HCT116 (cell line): ENCODE measurements at regions not wholly inside any gene's neighbourhood (a gene's known extent, or its start where the extent isn't known, plus 50 kb on each side); places are given as distances from the start of the nearest gene placed in this dataset.

Experiments
- ATAC-seq: fragments of 200-7000 bp; cut with Tn5 transposase; 2 replicates; pipeline ENCODE4 v1.9.1; 2020; ENCODE audit warnings: mild to moderate bottlenecking, moderate library complexity
- BruUV-seq: library from RNA; stranded (reverse); fragments of 400-500 nt; replicated peaks from 2 replicates; lab custom pipeline; 2021; lab: Mats Ljungman, UMichigan
- CTCF ChIA-PET: fragments of 300-600 bp; sonication (Branson Sonifier 250); formaldehyde crosslinking; loops from one replicate; lab custom pipeline; 2021; ENCODE audit warnings: antibody characterized with exemption; lab: Charles Lee
- POLR2A ChIA-PET: fragments of 300-600, 350-600 bp; sonication (Branson Sonifier 250); formaldehyde crosslinking; loops from one replicate; lab custom pipeline; 2021; ENCODE audit warnings: antibody characterized with exemption; lab: Charles Lee
- RAD21 ChIA-PET, 2 experiments: fragments of 300-600 bp; sonication (Branson Sonifier 250); formaldehyde crosslinking; loops; one replicate each; lab custom pipeline; 2023; ENCODE audit warnings: low total read pairs in 2 of 2; ENCODE audit not compliant: uncharacterized antibody in 2 of 2, unreplicated experiment in 2 of 2, low non-redundant PET in 1 of 2; lab: Charles Lee
- DNase-seq: peaks from one replicate; pipeline ENCODE4 v3.0.0-alpha.2; 2010; ENCODE audit warnings: low read depth, low spot score
- H2AFZ ChIP-seq: fragments of 200-600 bp; shearing (Covaris generic), sonication (generic); 2 replicates; pipeline ENCODE4 v1.6.1; 2017; ENCODE audit warnings: low read depth, mixed run types, mixed read lengths, antibody characterized with exemption, low read length; ENCODE audit not compliant: poor library complexity, severe bottlenecking
- H3K27ac ChIP-seq: 2 replicates; pipeline ENCODE4 v1.5.1; 2012; ENCODE audit warnings: low read depth, low read length
- H3K27me3 ChIP-seq: fragments of 200-600 bp; sonication (generic); 2 replicates; pipeline ENCODE4 v1.6.1; 2016; ENCODE audit warnings: mixed run types, low read length, mixed read lengths; ENCODE audit not compliant: insufficient read depth
- H3K36me3 ChIP-seq, 2 experiments: fragments of 200-500 bp in 1 of 2; fragments of 200-600 bp in 1 of 2; sonication (Bioruptor generic) in 1 of 2; sonication (generic) in 1 of 2; 2 replicates each; pipeline versions ENCODE4 v1.5.1 to v1.6.1; 2014 to 2016; ENCODE audit warnings: low read length in 2 of 2, inconsistent platforms in 1 of 2, mixed read lengths in 1 of 2, mixed run types in 1 of 2; ENCODE audit not compliant: insufficient read depth in 2 of 2, control insufficient read depth in 1 of 2
- H3K4me1 ChIP-seq, 2 experiments: fragments of 200-600 bp in 1 of 2; sonication (generic) in 1 of 2; 2 replicates each; pipeline versions ENCODE4 v1.5.1 to v1.6.1; 2012 to 2017; ENCODE audit warnings: low read length in 2 of 2, inconsistent platforms in 1 of 2, mild to moderate bottlenecking in 1 of 2, mixed read lengths in 1 of 2, mixed run types in 1 of 2, moderate library complexity in 1 of 2; ENCODE audit not compliant: insufficient read depth in 2 of 2, control insufficient read depth in 1 of 2
- H3K4me2 ChIP-seq: fragments of 200-600 bp; sonication (generic); 2 replicates; pipeline ENCODE4 v1.6.1; 2017; ENCODE audit warnings: mixed run types, low read length, mixed read lengths
- H3K4me3 ChIP-seq, 2 experiments: fragments of 200-600 bp in 1 of 2; sonication (generic) in 1 of 2; replicated peaks in 1 of 2; 2 replicates each; pipeline ENCODE4 v1.5.1; 2011 to 2016; ENCODE audit warnings: low read length in 2 of 2, control low read depth in 1 of 2, low read depth in 1 of 2, mild to moderate bottlenecking in 1 of 2, mixed read lengths in 1 of 2, mixed run types in 1 of 2
- H3K79me2 ChIP-seq: fragments of 200-600 bp; sonication (generic); 2 replicates; pipeline ENCODE4 v1.6.1; 2017; ENCODE audit warnings: mild to moderate bottlenecking, mixed run types, low read length, moderate library complexity, mixed read lengths; ENCODE audit not compliant: insufficient read depth
- H3K9ac ChIP-seq: fragments of 200-600 bp; sonication (generic); 2 replicates; pipeline ENCODE4 v1.6.1; 2016; ENCODE audit warnings: low read length, mixed read lengths
- H3K9me2 ChIP-seq: fragments of 200-600 bp; sonication (generic), shearing (Covaris generic); 2 replicates; pipeline ENCODE4 v1.6.1; 2017; ENCODE audit warnings: mixed run types, mild to moderate bottlenecking, moderate library complexity; ENCODE audit not compliant: insufficient read depth
- H3K9me3 ChIP-seq, 2 experiments: fragments of 200-500 bp in 1 of 2; fragments of 200-600 bp in 1 of 2; sonication (Bioruptor generic) in 1 of 2; sonication (generic) in 1 of 2; 2 replicates each; pipeline ENCODE4 v1.6.1; 2014 to 2017; ENCODE audit warnings: low read length in 2 of 2, mixed read lengths in 2 of 2, inconsistent platforms in 1 of 2, low read depth in 1 of 2, mild to moderate bottlenecking in 1 of 2, mixed run types in 1 of 2, moderate library complexity in 1 of 2; ENCODE audit not compliant: control insufficient read depth in 1 of 2, insufficient read depth in 1 of 2
- H4K20me1 ChIP-seq: fragments of 200-600 bp; sonication (generic), shearing (Covaris generic); 2 replicates; pipeline ENCODE4 v1.6.1; 2017; ENCODE audit warnings: mixed run types, mild to moderate bottlenecking, moderate library complexity; ENCODE audit not compliant: insufficient read depth
- CBX3 ChIP-seq: IDR thresholded peaks from 2 replicates; pipeline ENCODE4 v1.6.1; 2012; ENCODE audit warnings: low read depth
- ELF1 ChIP-seq: IDR thresholded peaks from 2 replicates; pipeline ENCODE4 v1.6.1; 2012; ENCODE audit warnings: low read depth, borderline replicate concordance
- POLR2A ChIP-seq: IDR thresholded peaks from 2 replicates; pipeline ENCODE4 v1.7.0; 2011; ENCODE audit warnings: borderline replicate concordance; ENCODE audit not compliant: insufficient read depth, insufficient read length; ENCODE audit errors: extremely low read depth
- TCF7L2 ChIP-seq: IDR thresholded peaks from 2 replicates; pipeline ENCODE4 v1.7.0; 2011; ENCODE audit warnings: borderline replicate concordance, inconsistent platforms; ENCODE audit not compliant: insufficient read depth, insufficient read length; ENCODE audit errors: extremely low read depth
- YY1 ChIP-seq: IDR thresholded peaks from 2 replicates; pipeline ENCODE4 v1.6.1; 2011; ENCODE audit warnings: low read length, low read depth, moderate library complexity, mild to moderate bottlenecking; ENCODE audit not compliant: insufficient replicate concordance; ENCODE audit errors: extremely low read depth
- intact Hi-C: fragments of 100-400 bp; cut with micrococcal nuclease; formaldehyde crosslinking; loops from 2 replicates; pipeline ENCODE4 v1.10.0; 2022
- TF ChIP-seq, protein P1 (sequence below), 3 experiments: fragments of 200-600 bp in 1 of 3; sonication (generic) in 1 of 3; IDR thresholded peaks in 2 of 3; conservative IDR thresholded peaks in 1 of 3; 2 replicates each; pipeline ENCODE4 v1.5.1; 2012 to 2017; ENCODE audit warnings: low read depth in 2 of 3, low read length in 2 of 3, antibody characterized with exemption in 1 of 3, borderline replicate concordance in 1 of 3, control low read depth in 1 of 3, mild to moderate bottlenecking in 1 of 3, mixed read lengths in 1 of 3, mixed run types in 1 of 3, moderate library complexity in 1 of 3; ENCODE audit not compliant: insufficient read depth in 1 of 3
- TF ChIP-seq, protein P2 (sequence below): IDR thresholded peaks from 2 replicates; pipeline ENCODE4 v1.6.1; 2011; ENCODE audit warnings: mild to moderate bottlenecking, low read length, moderate library complexity; ENCODE audit not compliant: insufficient replicate concordance; ENCODE audit errors: extremely low read depth

DNA sequence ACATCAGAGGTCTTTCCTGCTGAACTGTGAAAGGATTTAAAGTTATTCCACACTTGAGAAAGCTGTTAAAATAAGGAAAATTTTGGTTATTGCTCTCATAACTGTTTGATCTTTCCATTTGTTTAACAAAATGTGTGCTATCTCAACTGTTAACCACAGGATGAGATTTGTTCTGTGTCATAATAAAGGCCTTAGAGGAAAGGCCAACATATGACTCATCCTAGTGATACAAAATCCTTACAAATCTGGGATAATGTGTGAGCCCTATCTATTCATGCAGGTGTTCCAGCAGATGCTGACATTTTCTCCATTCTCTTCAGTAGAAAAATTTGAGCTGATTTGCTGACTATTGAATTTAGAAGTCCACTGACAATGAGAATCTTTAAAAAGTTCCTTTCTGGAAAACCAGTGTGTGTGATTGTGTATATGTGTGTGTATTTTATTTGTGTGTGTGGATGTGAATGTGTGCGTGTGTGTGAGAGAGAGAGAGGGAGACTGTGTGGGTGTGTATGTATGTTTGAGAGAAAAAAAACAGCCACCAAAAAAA, 1111.9 kb upstream of the GYPC start:
- Histone ChIP-seq H2AFZ (no peak overlapping the region), H3K4me1 (no peaks in the 10 kb centered on the region), H3K9me3 (peaks cover 9 to 22% of the 10 kb centered on the region in 2 experiments; a peak in 2 of 4 replicates), H3K4me2 (no peak overlapping the region), H3K27me3 (no peaks in the 10 kb centered on the region), H3K9me2 (no peaks in the 10 kb centered on the region), H3K36me3 (no peaks in the 10 kb centered on the region), H3K79me2 (no peaks in the 10 kb centered on the region), H4K20me1 (no peaks in the 10 kb centered on the region), H3K27ac (no peak overlapping the region), H3K4me3 (no peak overlapping the region), H3K9ac (no peak overlapping the region)
- BruUV-seq = no TSS peak
- no peak for ATAC-seq
- no peak for DNase-seq
- intact Hi-C loops = no loop called here
- TF ChIP-seq YY1 (no peak), POLR2A (no peak), CBX3 (no peak), ELF1 (no peak), TCF7L2 (no peak)
- TF ChIP-seq, protein P1, sequence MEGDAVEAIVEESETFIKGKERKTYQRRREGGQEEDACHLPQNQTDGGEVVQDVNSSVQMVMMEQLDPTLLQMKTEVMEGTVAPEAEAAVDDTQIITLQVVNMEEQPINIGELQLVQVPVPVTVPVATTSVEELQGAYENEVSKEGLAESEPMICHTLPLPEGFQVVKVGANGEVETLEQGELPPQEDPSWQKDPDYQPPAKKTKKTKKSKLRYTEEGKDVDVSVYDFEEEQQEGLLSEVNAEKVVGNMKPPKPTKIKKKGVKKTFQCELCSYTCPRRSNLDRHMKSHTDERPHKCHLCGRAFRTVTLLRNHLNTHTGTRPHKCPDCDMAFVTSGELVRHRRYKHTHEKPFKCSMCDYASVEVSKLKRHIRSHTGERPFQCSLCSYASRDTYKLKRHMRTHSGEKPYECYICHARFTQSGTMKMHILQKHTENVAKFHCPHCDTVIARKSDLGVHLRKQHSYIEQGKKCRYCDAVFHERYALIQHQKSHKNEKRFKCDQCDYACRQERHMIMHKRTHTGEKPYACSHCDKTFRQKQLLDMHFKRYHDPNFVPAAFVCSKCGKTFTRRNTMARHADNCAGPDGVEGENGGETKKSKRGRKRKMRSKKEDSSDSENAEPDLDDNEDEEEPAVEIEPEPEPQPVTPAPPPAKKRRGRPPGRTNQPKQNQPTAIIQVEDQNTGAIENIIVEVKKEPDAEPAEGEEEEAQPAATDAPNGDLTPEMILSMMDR (IDR thresholded peaks at IDR 0.05 in 2 of 3, conservative IDR thresholded peaks at IDR 0.05 in 1 of 3; ENCODE audit: borderline replicate concordance in 1 of 3, insufficient read depth in 1 of 3, low read depth in 2 of 3, low read length in 2 of 3) = no peak
- TF ChIP-seq, protein P2, sequence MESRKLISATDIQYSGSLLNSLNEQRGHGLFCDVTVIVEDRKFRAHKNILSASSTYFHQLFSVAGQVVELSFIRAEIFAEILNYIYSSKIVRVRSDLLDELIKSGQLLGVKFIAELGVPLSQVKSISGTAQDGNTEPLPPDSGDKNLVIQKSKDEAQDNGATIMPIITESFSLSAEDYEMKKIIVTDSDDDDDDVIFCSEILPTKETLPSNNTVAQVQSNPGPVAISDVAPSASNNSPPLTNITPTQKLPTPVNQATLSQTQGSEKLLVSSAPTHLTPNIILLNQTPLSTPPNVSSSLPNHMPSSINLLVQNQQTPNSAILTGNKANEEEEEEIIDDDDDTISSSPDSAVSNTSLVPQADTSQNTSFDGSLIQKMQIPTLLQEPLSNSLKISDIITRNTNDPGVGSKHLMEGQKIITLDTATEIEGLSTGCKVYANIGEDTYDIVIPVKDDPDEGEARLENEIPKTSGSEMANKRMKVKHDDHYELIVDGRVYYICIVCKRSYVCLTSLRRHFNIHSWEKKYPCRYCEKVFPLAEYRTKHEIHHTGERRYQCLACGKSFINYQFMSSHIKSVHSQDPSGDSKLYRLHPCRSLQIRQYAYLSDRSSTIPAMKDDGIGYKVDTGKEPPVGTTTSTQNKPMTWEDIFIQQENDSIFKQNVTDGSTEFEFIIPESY = no peak
- CTCF ChIA-PET = no interaction called here
- RAD21 ChIA-PET = no interaction called here
- POLR2A ChIA-PET = no interaction called here
